ENCODE measurements at regions not wholly inside any gene's neighbourhood (a gene's known extent, or its start where the extent isn't known, plus 50 kb on each side); places are given as distances from the start of the nearest gene placed in this dataset.

GRCh38 chr13:61123538-61124289 is 291.9 kb downstream of the PCDH20 start:
- H3K9me3 Mint-ChIP-seq: peaks cover 37% of the 10 kb centered on the region
- WGBS, 2 experiments (ENCODE audit: insufficient coverage in 1 of 2, insufficient read length in 1 of 2): 76 to 95% methylated on average over 2 to 5 of the region's 5 CpGs

GRCh38 chr13:61113140-61113658 is 302.4 kb downstream of the PCDH20 start:
- WGBS, 2 experiments (ENCODE audit: insufficient coverage in 1 of 2, insufficient read length in 1 of 2): 90 to 95% methylated on average over 2 to 3 of the region's 3 CpGs

More at GRCh38 chr13:61123538-61124289, 291.9 kb downstream of the PCDH20 start:
- H3K36me3 ChIP-seq (ENCODE audit: control insufficient read depth, insufficient read depth, low read length): peaks cover 13% of the 10 kb centered on the region
- Mint-ChIP-seq H3K36me3 (ENCODE audit: low read depth) (peaks cover 42% of the 10 kb centered on the region), H3K27me3 (ENCODE audit: insufficient read depth) (no peaks in the 10 kb centered on the region), H3K4me1 (peaks cover 15% of the 10 kb centered on the region), H3K4me3 (no peak overlapping the region), H3K27ac (no peak overlapping the region)
- H3K4me1 ChIP-seq (ENCODE audit: control insufficient read depth, insufficient read depth, low read length): no peaks in the 10 kb centered on the region
- H3K4me3 ChIP-seq (ENCODE audit: low read length): no peak overlapping the region
- no peak overlapping the region for H3K9ac ChIP-seq (ENCODE audit: extremely low read depth, low read length, poor library complexity, severe bottlenecking)
- no peak overlapping the region for H3K27ac ChIP-seq (ENCODE audit: low read depth, low read length)
- peaks cover 26% of the 10 kb centered on the region for H3K9me3 ChIP-seq (ENCODE audit: control insufficient read depth, low read length)
- H3K27me3 ChIP-seq (ENCODE audit: control insufficient read depth, insufficient read depth, low read length, poor library complexity, severe bottlenecking): no peaks in the 10 kb centered on the region
- TF ChIP-seq CTCF (conservative IDR thresholded peaks at IDR 0.05): no peak
- DNase-seq: peak; percentile 51

GRCh38 chr13:61111529-61111928 is 304.1 kb downstream of the PCDH20 start:
- H3K4me1 Mint-ChIP-seq: no peaks in the 10 kb centered on the region
- Histone ChIP-seq H3K27ac (ENCODE audit: low read depth, low read length) (no peak overlapping the region), H3K9ac (ENCODE audit: extremely low read depth, low read length, poor library complexity, severe bottlenecking) (no peak overlapping the region), H3K4me1 (ENCODE audit: control insufficient read depth, insufficient read depth, low read length) (no peaks in the 10 kb centered on the region), H3K9me3 (ENCODE audit: control insufficient read depth, low read length) (peaks cover 39% of the 10 kb centered on the region), H3K36me3 (ENCODE audit: control insufficient read depth, insufficient read depth, low read length) (peaks cover 11% of the 10 kb centered on the region), H3K4me3 (ENCODE audit: low read length) (no peak overlapping the region), H3K27me3 (ENCODE audit: control insufficient read depth, insufficient read depth, low read length, poor library complexity, severe bottlenecking) (no peaks in the 10 kb centered on the region)
- no peak overlapping the region for H3K27ac Mint-ChIP-seq
- DNase-seq: no peak
- peaks cover 17% of the 10 kb centered on the region for H3K9me3 Mint-ChIP-seq
- H3K4me3 Mint-ChIP-seq: no peak overlapping the region
- H3K27me3 Mint-ChIP-seq (ENCODE audit: insufficient read depth): no peaks in the 10 kb centered on the region
- peaks cover 30% of the 10 kb centered on the region for H3K36me3 Mint-ChIP-seq (ENCODE audit: low read depth)
- 100% methylated on average over 1 of the region's 1 CpG; no CpG with 5 or more reads in 1 of the 2 experiments for WGBS, 2 experiments (ENCODE audit: insufficient coverage in 1 of 2, insufficient read length in 1 of 2)
- no peak for TF ChIP-seq CTCF (conservative IDR thresholded peaks at IDR 0.05)

More at GRCh38 chr13:61113140-61113658, 302.4 kb downstream of the PCDH20 start:
- H3K9me3 ChIP-seq (ENCODE audit: control insufficient read depth, low read length): peaks cover 52% of the 10 kb centered on the region
- Mint-ChIP-seq H3K9me3 (peaks cover 27% of the 10 kb centered on the region), H3K36me3 (ENCODE audit: low read depth) (peaks cover 39% of the 10 kb centered on the region), H3K4me1 (no peaks in the 10 kb centered on the region), H3K4me3 (no peak overlapping the region), H3K27ac (no peak overlapping the region), H3K27me3 (ENCODE audit: insufficient read depth) (no peaks in the 10 kb centered on the region)
- no peak overlapping the region for H3K4me3 ChIP-seq (ENCODE audit: low read length)
- no peak overlapping the region for H3K27ac ChIP-seq (ENCODE audit: low read depth, low read length)
- no peak for TF ChIP-seq CTCF (conservative IDR thresholded peaks at IDR 0.05)
- H3K9ac ChIP-seq (ENCODE audit: extremely low read depth, low read length, poor library complexity, severe bottlenecking): no peak overlapping the region
- no peaks in the 10 kb centered on the region for H3K27me3 ChIP-seq (ENCODE audit: control insufficient read depth, insufficient read depth, low read length, poor library complexity, severe bottlenecking)
- peaks cover 16% of the 10 kb centered on the region for H3K36me3 ChIP-seq (ENCODE audit: control insufficient read depth, insufficient read depth, low read length)
- no peak for DNase-seq
- no peaks in the 10 kb centered on the region for H3K4me1 ChIP-seq (ENCODE audit: control insufficient read depth, insufficient read depth, low read length)

All from endodermal cell (in vitro differentiated cells).